PFSK-1 (cell line): ENCODE measurements at regions not wholly inside any gene's neighbourhood (a gene's known extent, or its start where the extent isn't known, plus 50 kb on each side); places are given as distances from the start of the nearest gene placed in this dataset.

ENCODE experiments used
- POLR2AphosphoS5 ChIP-seq: IDR thresholded peaks from 2 replicates; pipeline ENCODE4 v1.6.1; 2012; ENCODE audit warnings: low read depth, mild to moderate bottlenecking, control low read depth, low read length, moderate library complexity
- REST ChIP-seq, 2 experiments: IDR thresholded peaks; 2 replicates each; pipeline versions ENCODE4 v1.6.1 to v1.8.0; 2011 to 2012; ENCODE audit warnings: low read depth in 2 of 2, low read length in 2 of 2, control low read depth in 1 of 2, inconsistent platforms in 1 of 2, mild to moderate bottlenecking in 1 of 2, moderate library complexity in 1 of 2; ENCODE audit not compliant: insufficient read depth in 1 of 2
- SIN3A ChIP-seq: IDR thresholded peaks from 2 replicates; pipeline ENCODE4 v1.6.1; 2012; ENCODE audit warnings: mild to moderate bottlenecking, low read length, moderate library complexity, borderline replicate concordance; ENCODE audit not compliant: insufficient read depth
- TAF1 ChIP-seq: IDR thresholded peaks from 2 replicates; pipeline ENCODE4 v1.6.1; 2012; ENCODE audit warnings: low read length, control low read depth, borderline replicate concordance; ENCODE audit not compliant: insufficient read depth

DNA sequence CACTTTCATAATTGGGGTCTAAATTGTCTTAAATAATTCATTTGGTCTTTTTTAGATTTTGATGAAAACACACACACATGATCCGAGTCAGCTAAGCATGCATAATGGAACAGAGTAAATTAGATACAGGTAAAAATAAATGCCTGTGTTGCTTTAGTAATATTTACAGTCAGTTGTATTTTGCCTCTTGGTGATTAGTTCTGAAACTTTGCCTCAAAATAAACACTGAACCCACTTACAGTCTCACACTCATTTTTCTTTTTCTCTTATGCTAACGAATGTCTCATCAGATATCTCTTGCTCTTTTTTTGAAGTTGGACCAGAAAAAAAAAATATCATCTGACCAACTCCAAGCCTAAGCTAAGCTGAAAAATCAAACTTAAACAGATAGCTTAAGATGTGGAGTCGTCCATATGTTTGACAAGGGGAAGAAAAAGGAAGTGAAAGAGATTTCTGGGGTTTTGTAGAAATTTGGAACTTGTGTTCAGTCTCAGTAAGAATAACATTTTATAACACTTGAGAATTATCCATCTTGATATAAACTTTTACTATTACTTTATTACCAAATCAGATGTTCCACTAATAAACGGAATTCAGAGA lies 592.5 kb downstream of the RPL10L start:
- TF ChIP-seq POLR2AphosphoS5, result no peak
- TF ChIP-seq TAF1, result no peak
- no peak for TF ChIP-seq SIN3A
- no peak for TF ChIP-seq REST (IDR thresholded peaks at IDR 0.05; ENCODE audit: insufficient read depth in 1 of 2, low read depth in 2 of 2, low read length in 2 of 2)
